ENCODE measurements at regions not wholly inside any gene's neighbourhood (a gene's known extent, or its start where the extent isn't known, plus 50 kb on each side); places are given as distances from the start of the nearest gene placed in this dataset.

- no peak for DNase-seq
These were observed 195.3 kb upstream of the PDE5A start for GRCh38 chr4:119823891-119824290.

- no peak for DNase-seq
These were observed 194.4 kb upstream of the PDE5A start for GRCh38 chr4:119823045-119823444.

GRCh38 chr4:119816473-119816872 lies 187.9 kb upstream of the PDE5A start:
- no peak for DNase-seq

- no peak for DNase-seq
These were observed 181.4 kb upstream of the PDE5A start for GRCh38 chr4:119810001-119810400.

- no peak for DNase-seq
These were observed 175.8 kb upstream of the PDE5A start for GRCh38 chr4:119804404-119804803.

- DNase-seq = no peak
These were observed 168.8 kb upstream of the PDE5A start for GRCh38 chr4:119797238-119797894.

GRCh38 chr4:119795986-119796578 lies 167.5 kb upstream of the PDE5A start:
- no peak for DNase-seq

GRCh38 chr4:119794681-119795080 lies 166.1 kb upstream of the PDE5A start:
- DNase-seq = no peak

GRCh38 chr4:119794113-119794512 lies 165.5 kb upstream of the PDE5A start:
- DNase-seq = no peak

- no peak for DNase-seq
These were observed 160.0 kb upstream of the PDE5A start for GRCh38 chr4:119788349-119789266.

GRCh38 chr4:119785963-119786362 lies 157.4 kb upstream of the PDE5A start:
- peak; percentile 11 for DNase-seq

GRCh38 chr4:119783189-119783983 lies 154.8 kb upstream of the PDE5A start:
- DNase-seq = no peak

- DNase-seq = no peak
These were observed 152.4 kb upstream of the PDE5A start for GRCh38 chr4:119781044-119781443.

GRCh38 chr4:119774840-119775239 lies 146.2 kb upstream of the PDE5A start:
- DNase-seq = no peak

GRCh38 chr4:119765951-119766350 lies 137.3 kb upstream of the PDE5A start:
- no peak for DNase-seq

- DNase-seq = no peak
These were observed 136.9 kb upstream of the PDE5A start for GRCh38 chr4:119765469-119765868.

GRCh38 chr4:119763386-119763785 lies 134.8 kb upstream of the PDE5A start:
- DNase-seq = no peak

- no peak for DNase-seq
These were observed 127.0 kb upstream of the PDE5A start for GRCh38 chr4:119755599-119755998.

GRCh38 chr4:119752936-119753335 lies 124.3 kb upstream of the PDE5A start:
- DNase-seq = no peak

GRCh38 chr4:119750771-119751170 lies 122.2 kb upstream of the PDE5A start:
- DNase-seq = no peak

GRCh38 chr4:119750048-119750447 lies 121.4 kb upstream of the PDE5A start:
- no peak for DNase-seq

- no peak for DNase-seq
These were observed 120.2 kb upstream of the PDE5A start for GRCh38 chr4:119748853-119749252.
